Adrenal gland (tissue), 5 donors: ENCODE measurements at regions not wholly inside any gene's neighbourhood (a gene's known extent, or its start where the extent isn't known, plus 50 kb on each side); places are given as distances from the start of the nearest gene placed in this dataset.

ENCODE experiments used
- POLR2A ChIP-seq, 2 donors: fragments of 450-650 bp; IDR thresholded peaks; one replicate each; pipeline ENCODE4 v1.6.1; 2017; ENCODE audit warnings: antibody characterized with exemption in 2 of 2, mild to moderate bottlenecking in 2 of 2, moderate library complexity in 1 of 2
- TF ChIP-seq, protein P1 (sequence below), 6 experiments: fragments of 450-650 bp in 4 of 6; fragments of 200-600 bp in 2 of 6; sonication (generic) in 1 of 6; IDR thresholded peaks; 1 replicate in 5 of 6; 2 replicates in 1 of 6; pipeline versions ENCODE4 v1.5.1 to v1.8.0; 2016 to 2021; ENCODE audit warnings: antibody characterized with exemption in 6 of 6, mild to moderate bottlenecking in 2 of 6, moderate library complexity in 1 of 6
- donor health status: DM: no; HTN: no; CAD: no.

- TF ChIP-seq, protein P1, sequence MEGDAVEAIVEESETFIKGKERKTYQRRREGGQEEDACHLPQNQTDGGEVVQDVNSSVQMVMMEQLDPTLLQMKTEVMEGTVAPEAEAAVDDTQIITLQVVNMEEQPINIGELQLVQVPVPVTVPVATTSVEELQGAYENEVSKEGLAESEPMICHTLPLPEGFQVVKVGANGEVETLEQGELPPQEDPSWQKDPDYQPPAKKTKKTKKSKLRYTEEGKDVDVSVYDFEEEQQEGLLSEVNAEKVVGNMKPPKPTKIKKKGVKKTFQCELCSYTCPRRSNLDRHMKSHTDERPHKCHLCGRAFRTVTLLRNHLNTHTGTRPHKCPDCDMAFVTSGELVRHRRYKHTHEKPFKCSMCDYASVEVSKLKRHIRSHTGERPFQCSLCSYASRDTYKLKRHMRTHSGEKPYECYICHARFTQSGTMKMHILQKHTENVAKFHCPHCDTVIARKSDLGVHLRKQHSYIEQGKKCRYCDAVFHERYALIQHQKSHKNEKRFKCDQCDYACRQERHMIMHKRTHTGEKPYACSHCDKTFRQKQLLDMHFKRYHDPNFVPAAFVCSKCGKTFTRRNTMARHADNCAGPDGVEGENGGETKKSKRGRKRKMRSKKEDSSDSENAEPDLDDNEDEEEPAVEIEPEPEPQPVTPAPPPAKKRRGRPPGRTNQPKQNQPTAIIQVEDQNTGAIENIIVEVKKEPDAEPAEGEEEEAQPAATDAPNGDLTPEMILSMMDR (IDR thresholded peaks at IDR 0.05) = no peak
- TF ChIP-seq POLR2A (IDR thresholded peaks at IDR 0.05) = no peak
Measured at GRCh38 chr3:31440878-31441277, 91.8 kb upstream of the STT3B start.
